Prostate gland (tissue), 2 donors: ENCODE measurements at regions not wholly inside any gene's neighbourhood (a gene's known extent, or its start where the extent isn't known, plus 50 kb on each side); places are given as distances from the start of the nearest gene placed in this dataset.

Source experiments
- DNase-seq: peaks from one replicate; pipeline ENCODE4 v3.0.0-alpha.2; 2019; ENCODE audit warnings: low spot score
- H3K27ac ChIP-seq, 2 donors: fragments of 200-600 bp; sonication (generic); 2 replicates each; pipeline ENCODE4 v1.5.1; 2017 to 2019
- H3K27me3 ChIP-seq: fragments of 200-600 bp; sonication (generic); replicated peaks from 2 replicates; pipeline ENCODE4 v1.5.1; 2019; ENCODE audit not compliant: insufficient read depth
- H3K36me3 ChIP-seq, 2 donors: fragments of 200-600 bp; sonication (generic); 1 replicate in 1 of 2; 2 replicates in 1 of 2; pipeline versions ENCODE4 v1.5.1 to v1.8.1; 2017 to 2019
- H3K4me1 ChIP-seq: fragments of 200-600 bp; sonication (generic); replicated peaks from 2 replicates; pipeline ENCODE4 v1.5.1; 2019
- H3K4me3 ChIP-seq, 2 donors: fragments of 200-600 bp; sonication (generic); 2 replicates each; pipeline ENCODE4 v1.5.1; 2017 to 2019
- H3K9me3 ChIP-seq: fragments of 200-600 bp; sonication (generic); 2 replicates; pipeline ENCODE4 v1.5.1; 2017
- CTCF ChIP-seq, 4 experiments: fragments of 200-600 bp in 2 of 4; fragments of 450-650 bp in 2 of 4; sonication (generic) in 2 of 4; IDR thresholded peaks; 1 replicate in 3 of 4; 2 replicates in 1 of 4; pipeline ENCODE4 v1.5.1; 2016 to 2019; ENCODE audit warnings: antibody characterized with exemption in 4 of 4, mild to moderate bottlenecking in 2 of 4, moderate library complexity in 2 of 4
- POLR2A ChIP-seq: fragments of 450-650 bp; IDR thresholded peaks from one replicate; pipeline ENCODE4 v1.6.1; 2016; ENCODE audit warnings: antibody characterized with exemption, mild to moderate bottlenecking
- POLR2AphosphoS5 ChIP-seq: sonication (generic); formaldehyde crosslinking; IDR thresholded peaks from one replicate; pipeline ENCODE4 v1.6.1; 2017; ENCODE audit warnings: antibody characterized with exemption
- WGBS: methylation state at CpG from one replicate; pipeline ENCODE4 v1.1.5; 2018; 5-methylcytosine and 5-hydroxymethylcytosine counted together
- intact Hi-C: fragments of 100-400 bp; cut with DNase I; formaldehyde crosslinking; loops from one replicate; pipeline ENCODE4 v1.14.2; 2022

DNA sequence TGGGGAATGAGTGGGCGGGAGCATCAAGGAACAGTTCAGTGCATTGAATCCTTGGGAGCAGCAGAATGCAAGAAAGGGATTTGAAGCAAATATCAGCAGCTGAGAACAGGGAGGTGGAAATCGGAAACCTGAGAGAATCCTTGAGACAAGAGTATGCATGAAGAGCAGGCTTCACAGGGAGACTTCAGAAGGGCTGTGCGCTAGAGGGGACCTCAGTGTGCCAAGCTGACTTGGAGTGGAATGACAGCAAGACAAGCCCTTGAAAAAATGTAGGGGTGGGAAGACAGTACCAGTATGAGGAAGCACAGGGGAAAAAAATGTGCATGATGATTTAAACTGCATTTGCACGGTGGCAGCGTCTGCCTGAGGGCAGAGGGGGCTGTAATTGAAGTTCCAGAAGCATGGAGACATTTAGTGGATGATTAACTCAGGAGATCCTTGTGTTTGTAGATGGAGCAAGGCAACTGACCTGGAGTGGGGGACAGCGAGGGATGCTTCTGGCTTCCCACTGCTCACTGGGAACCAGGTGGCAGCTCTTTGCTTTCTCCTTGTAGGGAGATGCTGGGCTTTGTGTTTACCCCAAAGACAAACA lies 204.9 kb upstream of the PLET1 start:
- WGBS: 53% methylated on average over 6 of the region's 6 CpGs
- intact Hi-C loops: no loop called here
- no peaks in the 10 kb centered on the region for H3K9me3 ChIP-seq
- no peaks in the 10 kb centered on the region for H3K27me3 ChIP-seq
- no peaks in the 10 kb centered on the region for H3K36me3 ChIP-seq
- no peak overlapping the region for H3K27ac ChIP-seq
- DNase-seq: no peak
- no peaks in the 10 kb centered on the region for H3K4me1 ChIP-seq
- no peak overlapping the region for H3K4me3 ChIP-seq
- no peak for TF ChIP-seq CTCF (IDR thresholded peaks at IDR 0.05)
- TF ChIP-seq POLR2AphosphoS5: no peak
- no peak for TF ChIP-seq POLR2A

DNA sequence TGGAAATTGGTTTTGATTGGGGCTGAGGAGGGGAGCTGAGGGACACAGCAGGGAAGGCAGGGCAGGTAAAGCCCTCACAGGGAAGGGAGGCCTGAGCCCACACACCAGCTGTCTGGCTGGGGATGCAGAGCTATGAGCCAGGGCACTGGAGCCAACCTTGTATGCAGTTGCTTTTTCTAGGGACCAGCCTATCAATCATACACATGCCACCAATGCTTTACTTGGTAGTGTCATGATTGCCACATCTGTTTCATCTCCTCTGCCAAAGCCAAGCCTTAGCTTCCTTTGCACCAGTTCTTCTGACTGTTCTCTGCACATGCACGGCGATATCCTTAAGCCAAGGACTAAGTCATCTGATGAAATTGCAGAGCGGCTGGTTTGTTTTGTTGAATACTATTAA lies 207.1 kb upstream of the PLET1 start:
- intact Hi-C loops: no loop called here
- Histone ChIP-seq H3K27ac (no peak overlapping the region), H3K36me3 (no peaks in the 10 kb centered on the region), H3K4me3 (no peak overlapping the region), H3K9me3 (no peaks in the 10 kb centered on the region), H3K27me3 (no peaks in the 10 kb centered on the region), H3K4me1 (no peaks in the 10 kb centered on the region)
- no peak for TF ChIP-seq POLR2AphosphoS5
- no peak for TF ChIP-seq CTCF (IDR thresholded peaks at IDR 0.05)
- TF ChIP-seq POLR2A: no peak
- 74% methylated on average over 3 of the region's 3 CpGs for WGBS
- DNase-seq: no peak

DNA sequence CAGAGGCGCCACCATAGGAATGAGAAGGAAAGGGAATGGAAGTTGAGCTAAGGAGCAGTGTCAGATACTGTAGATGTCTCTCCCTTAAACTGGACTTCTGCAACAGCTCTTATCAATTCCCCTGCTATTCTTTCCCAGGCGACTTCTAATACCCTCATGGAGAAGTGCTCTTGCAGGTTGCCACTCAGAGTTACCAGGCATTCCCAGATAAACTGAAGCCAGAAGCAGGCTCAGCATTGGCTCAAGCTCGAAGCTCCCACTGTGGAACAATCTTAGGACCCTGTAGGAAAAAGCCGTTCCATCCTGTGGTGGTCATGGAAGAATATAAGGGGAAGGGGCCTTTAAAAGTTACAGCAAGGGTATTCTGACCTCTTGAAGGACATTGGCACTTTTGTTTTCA lies 208.7 kb upstream of the PLET1 start:
- Histone ChIP-seq H3K4me3 (no peak overlapping the region), H3K9me3 (no peaks in the 10 kb centered on the region), H3K4me1 (no peaks in the 10 kb centered on the region), H3K36me3 (no peaks in the 10 kb centered on the region), H3K27ac (no peak overlapping the region), H3K27me3 (no peaks in the 10 kb centered on the region)
- 92% methylated on average over 4 of the region's 4 CpGs for WGBS
- no peak for TF ChIP-seq POLR2AphosphoS5
- no peak for TF ChIP-seq CTCF (IDR thresholded peaks at IDR 0.05)
- TF ChIP-seq POLR2A: no peak
- intact Hi-C loops: no loop called here
- DNase-seq: no peak

GRCh38 chr11:112470355-112470754 lies 209.7 kb upstream of the PLET1 start:
- Histone ChIP-seq H3K9me3 (no peaks in the 10 kb centered on the region), H3K27ac (no peak overlapping the region), H3K36me3 (no peaks in the 10 kb centered on the region), H3K4me3 (no peak overlapping the region), H3K4me1 (no peaks in the 10 kb centered on the region), H3K27me3 (no peaks in the 10 kb centered on the region)
- DNase-seq: no peak
- intact Hi-C loops: no loop called here
- no peak for TF ChIP-seq POLR2A
- TF ChIP-seq CTCF (IDR thresholded peaks at IDR 0.05): no peak
- TF ChIP-seq POLR2AphosphoS5: no peak
- 82% methylated on average over 4 of the region's 4 CpGs for WGBS

DNA sequence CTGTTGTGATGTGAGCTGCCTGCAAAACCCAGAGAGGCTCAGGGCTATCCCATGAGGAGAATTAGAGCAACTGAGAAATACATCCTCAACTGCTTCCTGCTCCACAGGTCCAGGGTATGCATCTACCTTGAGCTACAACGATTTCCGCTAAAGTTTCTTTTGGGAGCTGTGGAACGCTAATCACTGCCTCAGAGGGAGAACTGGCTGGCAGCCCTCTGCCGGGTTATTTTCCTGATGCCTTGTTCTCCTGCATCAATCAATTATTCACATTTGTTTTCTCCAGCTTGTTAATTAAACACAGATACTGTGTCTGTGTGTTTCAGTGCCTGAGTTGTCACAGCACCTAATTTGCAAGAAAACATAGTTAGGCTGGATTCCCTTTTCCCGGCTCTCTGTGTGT lies 211.1 kb upstream of the PLET1 start:
- no peaks in the 10 kb centered on the region for H3K4me1 ChIP-seq
- intact Hi-C loops: no loop called here

More for the DNA sequence above, 211.1 kb upstream of the PLET1 start:
- no peak for DNase-seq
- no peaks in the 10 kb centered on the region for H3K27me3 ChIP-seq
- no peak overlapping the region for H3K27ac ChIP-seq
- 64% methylated on average over 5 of the region's 5 CpGs for WGBS
- no peaks in the 10 kb centered on the region for H3K9me3 ChIP-seq
- H3K4me3 ChIP-seq: no peak overlapping the region
- no peak for TF ChIP-seq CTCF (IDR thresholded peaks at IDR 0.05)
- TF ChIP-seq POLR2A: no peak
- no peak for TF ChIP-seq POLR2AphosphoS5
- no peaks in the 10 kb centered on the region for H3K36me3 ChIP-seq
